Neural cell (in vitro differentiated cells): ENCODE measurements at regions not wholly inside any gene's neighbourhood (a gene's known extent, or its start where the extent isn't known, plus 50 kb on each side); places are given as distances from the start of the nearest gene placed in this dataset.

Source experiments
- CTCF ChIP-seq: fragments of 450-650 bp; IDR thresholded peaks from 2 replicates; pipeline ENCODE4 v1.5.1; 2014; ENCODE audit warnings: antibody characterized with exemption, mild to moderate bottlenecking, moderate library complexity; ENCODE audit not compliant: poor library complexity, severe bottlenecking
- EP300 ChIP-seq: fragments of 450-650 bp; conservative IDR thresholded peaks from 2 replicates; pipeline ENCODE4 v1.6.1; 2014; ENCODE audit warnings: antibody characterized with exemption, mild to moderate bottlenecking, moderate library complexity; ENCODE audit not compliant: poor library complexity, severe bottlenecking
- EZH2 ChIP-seq: fragments of 200-600, 300-800 bp; shearing (Covaris generic), sonication (generic); IDR thresholded peaks from 2 replicates; pipeline ENCODE4 v1.6.1; 2014; ENCODE audit warnings: antibody characterized with exemption, low read length, borderline replicate concordance, mild to moderate bottlenecking; ENCODE audit not compliant: insufficient read depth, poor library complexity, severe bottlenecking
- MXI1 ChIP-seq: fragments of 450-650 bp; conservative IDR thresholded peaks from 2 replicates; pipeline ENCODE4 v1.6.1; 2014; ENCODE audit warnings: antibody characterized with exemption, mild to moderate bottlenecking; ENCODE audit not compliant: poor library complexity, severe bottlenecking
- POLR2AphosphoS5 ChIP-seq: IDR thresholded peaks from 2 replicates; pipeline ENCODE4 v1.6.1; 2012
- RAD21 ChIP-seq: fragments of 450-650 bp; conservative IDR thresholded peaks from 2 replicates; pipeline ENCODE4 v1.6.1; 2014; ENCODE audit warnings: antibody characterized with exemption, mild to moderate bottlenecking, moderate library complexity
- REST ChIP-seq: IDR thresholded peaks from 2 replicates; pipeline ENCODE4 v1.6.1; 2012; ENCODE audit warnings: borderline replicate concordance
- SMC3 ChIP-seq: fragments of 450-650 bp; conservative IDR thresholded peaks from 2 replicates; pipeline ENCODE4 v1.6.1; 2014; ENCODE audit warnings: antibody characterized with exemption, mild to moderate bottlenecking, moderate library complexity; ENCODE audit not compliant: poor library complexity
- TAF1 ChIP-seq: IDR thresholded peaks from 2 replicates; pipeline ENCODE4 v1.6.1; 2012; ENCODE audit warnings: low read depth

- TF ChIP-seq CTCF, result no peak
- no peak for TF ChIP-seq RAD21
- no peak for TF ChIP-seq REST
- no peak for TF ChIP-seq EZH2
- no peak for TF ChIP-seq SMC3
- TF ChIP-seq MXI1, result no peak
- TF ChIP-seq EP300, result no peak
- TF ChIP-seq TAF1, result no peak
- TF ChIP-seq POLR2AphosphoS5, result no peak
Observed at GRCh38 chr5:38739011-38739704, 106.7 kb upstream of the OSMR start.
